ENCODE measurements at regions not wholly inside any gene's neighbourhood (a gene's known extent, or its start where the extent isn't known, plus 50 kb on each side); places are given as distances from the start of the nearest gene placed in this dataset.

- FAIRE-seq (no peak), DNase-seq (ENCODE audit: low read depth) (no peak)
- Histone ChIP-seq H3K4me1 (ENCODE audit: insufficient read depth, low read length) (no peaks in the 10 kb centered on the region), H3K9ac (ENCODE audit: low read length) (no peak overlapping the region), H3K27ac (ENCODE audit: low read depth, low read length) (no peak overlapping the region), H3K27me3 (ENCODE audit: insufficient read depth, low read length) (no peaks in the 10 kb centered on the region), H3K36me3 (ENCODE audit: insufficient read depth, low read length) (no peaks in the 10 kb centered on the region), H3K4me2 (ENCODE audit: low read length) (no peak overlapping the region), H4K20me1 (ENCODE audit: insufficient read depth, low read length) (no peaks in the 10 kb centered on the region), H3K79me2 (ENCODE audit: insufficient read depth, low read length) (no peaks in the 10 kb centered on the region), H2AFZ (ENCODE audit: low read depth, low read length) (no peak overlapping the region), H3K9me3 (ENCODE audit: insufficient read depth, low read depth, low read length) (no peaks in the 10 kb centered on the region), H3K4me3 (ENCODE audit: insufficient read depth, low read depth, low read length) (no peak overlapping the region)
- Mint-ChIP-seq H3K27ac (ENCODE audit: unreplicated experiment) (no peak overlapping the region), H3K4me1 (ENCODE audit: low read depth, unreplicated experiment) (no peaks in the 10 kb centered on the region), H3K27me3 (ENCODE audit: low read depth, unreplicated experiment) (no peaks in the 10 kb centered on the region), H3K36me3 (ENCODE audit: low read depth, unreplicated experiment) (no peaks in the 10 kb centered on the region), H3K9me3 (ENCODE audit: unreplicated experiment) (no peaks in the 10 kb centered on the region), H3K4me3 (ENCODE audit: unreplicated experiment) (no peak overlapping the region)
- TF ChIP-seq EZH2 (IDR thresholded peaks at IDR 0.05; ENCODE audit: insufficient read depth, low read length) (no peak), CTCF (IDR thresholded peaks at IDR 0.05; ENCODE audit: insufficient read depth, low read depth, low read length) (no peak)
Measured at GRCh38 chr5:52481851-52482250, 305.9 kb upstream of the ITGA1 start.

GRCh38 chr5:52491071-52491787 is 296.5 kb upstream of the ITGA1 start:
- Histone ChIP-seq H3K79me2 (ENCODE audit: insufficient read depth, low read length) (no peaks in the 10 kb centered on the region), H3K9me3 (ENCODE audit: insufficient read depth, low read depth, low read length) (no peaks in the 10 kb centered on the region), H3K4me1 (ENCODE audit: insufficient read depth, low read length) (no peaks in the 10 kb centered on the region), H3K36me3 (ENCODE audit: insufficient read depth, low read length) (no peaks in the 10 kb centered on the region), H2AFZ (ENCODE audit: low read depth, low read length) (no peak overlapping the region), H3K4me2 (ENCODE audit: low read length) (no peak overlapping the region), H3K27me3 (ENCODE audit: insufficient read depth, low read length) (no peaks in the 10 kb centered on the region), H3K9ac (ENCODE audit: low read length) (no peak overlapping the region), H4K20me1 (ENCODE audit: insufficient read depth, low read length) (no peaks in the 10 kb centered on the region), H3K4me3 (ENCODE audit: insufficient read depth, low read depth, low read length) (no peak overlapping the region), H3K27ac (ENCODE audit: low read depth, low read length) (no peak overlapping the region)
- Mint-ChIP-seq H3K4me3 (ENCODE audit: unreplicated experiment) (no peak overlapping the region), H3K27me3 (ENCODE audit: low read depth, unreplicated experiment) (no peaks in the 10 kb centered on the region), H3K4me1 (ENCODE audit: low read depth, unreplicated experiment) (no peaks in the 10 kb centered on the region), H3K36me3 (ENCODE audit: low read depth, unreplicated experiment) (no peaks in the 10 kb centered on the region), H3K27ac (ENCODE audit: unreplicated experiment) (no peak overlapping the region), H3K9me3 (ENCODE audit: unreplicated experiment) (no peaks in the 10 kb centered on the region)
- no peak for FAIRE-seq
- DNase-seq (ENCODE audit: low read depth): no peak
- TF ChIP-seq EZH2 (IDR thresholded peaks at IDR 0.05; ENCODE audit: insufficient read depth, low read length): no peak
- TF ChIP-seq CTCF (IDR thresholded peaks at IDR 0.05; ENCODE audit: insufficient read depth, low read depth, low read length): no peak

GRCh38 chr5:52491818-52492217 is 295.9 kb upstream of the ITGA1 start:
- no peak for FAIRE-seq
- Histone ChIP-seq H3K9ac (ENCODE audit: low read length) (no peak overlapping the region), H3K79me2 (ENCODE audit: insufficient read depth, low read length) (no peaks in the 10 kb centered on the region), H3K9me3 (ENCODE audit: insufficient read depth, low read depth, low read length) (no peaks in the 10 kb centered on the region), H3K4me2 (ENCODE audit: low read length) (no peak overlapping the region), H4K20me1 (ENCODE audit: insufficient read depth, low read length) (no peaks in the 10 kb centered on the region), H3K36me3 (ENCODE audit: insufficient read depth, low read length) (no peaks in the 10 kb centered on the region), H3K4me3 (ENCODE audit: insufficient read depth, low read depth, low read length) (no peak overlapping the region), H3K27ac (ENCODE audit: low read depth, low read length) (no peak overlapping the region), H2AFZ (ENCODE audit: low read depth, low read length) (no peak overlapping the region), H3K4me1 (ENCODE audit: insufficient read depth, low read length) (no peaks in the 10 kb centered on the region), H3K27me3 (ENCODE audit: insufficient read depth, low read length) (no peaks in the 10 kb centered on the region)
- no peak for TF ChIP-seq EZH2 (IDR thresholded peaks at IDR 0.05; ENCODE audit: insufficient read depth, low read length)
- TF ChIP-seq CTCF (IDR thresholded peaks at IDR 0.05; ENCODE audit: insufficient read depth, low read depth, low read length): no peak
- no peaks in the 10 kb centered on the region for H3K9me3 Mint-ChIP-seq (ENCODE audit: unreplicated experiment)
- no peaks in the 10 kb centered on the region for H3K27me3 Mint-ChIP-seq (ENCODE audit: low read depth, unreplicated experiment)
- no peak overlapping the region for H3K27ac Mint-ChIP-seq (ENCODE audit: unreplicated experiment)
- DNase-seq (ENCODE audit: low read depth): no peak
- H3K4me3 Mint-ChIP-seq (ENCODE audit: unreplicated experiment): no peak overlapping the region
- H3K4me1 Mint-ChIP-seq (ENCODE audit: low read depth, unreplicated experiment): no peaks in the 10 kb centered on the region
- H3K36me3 Mint-ChIP-seq (ENCODE audit: low read depth, unreplicated experiment): no peaks in the 10 kb centered on the region
